GM21529 (cell line): ENCODE measurements at regions not wholly inside any gene's neighbourhood (a gene's known extent, or its start where the extent isn't known, plus 50 kb on each side); places are given as distances from the start of the nearest gene placed in this dataset.

Experiments
- ATAC-seq: cut with Tn5 transposase; IDR thresholded peaks from one replicate; pipeline ENCODE4 v1.9.1; 2021; ENCODE audit not compliant: unreplicated experiment

GRCh38 chr2:16466133-16466820 lies 199.4 kb downstream of the CYRIA start:
- no peak for ATAC-seq

GRCh38 chr2:16464641-16465040 lies 201.0 kb downstream of the CYRIA start:
- ATAC-seq, result no peak

- ATAC-seq, result no peak
These were observed 202.7 kb downstream of the CYRIA start for GRCh38 chr2:16462958-16463357.

- ATAC-seq, result no peak
These were observed 204.0 kb downstream of the CYRIA start for GRCh38 chr2:16461672-16462071.

- no peak for ATAC-seq
These were observed 206.0 kb downstream of the CYRIA start for GRCh38 chr2:16459606-16460005.

- no peak for ATAC-seq
These were observed 211.0 kb downstream of the CYRIA start for GRCh38 chr2:16454621-16455020.

- ATAC-seq, result no peak
These were observed 213.5 kb downstream of the CYRIA start for GRCh38 chr2:16452123-16452522.

GRCh38 chr2:16446706-16447105 lies 218.9 kb downstream of the CYRIA start:
- no peak for ATAC-seq

- ATAC-seq, result no peak
These were observed 222.7 kb downstream of the CYRIA start for GRCh38 chr2:16442971-16443370.

- no peak for ATAC-seq
These were observed 224.2 kb downstream of the CYRIA start for GRCh38 chr2:16441431-16441830.

- ATAC-seq, result no peak
These were observed 224.7 kb downstream of the CYRIA start for GRCh38 chr2:16440898-16441297.

GRCh38 chr2:16438613-16439321 lies 226.9 kb downstream of the CYRIA start:
- ATAC-seq, result no peak

GRCh38 chr2:16437189-16437588 lies 228.4 kb downstream of the CYRIA start:
- ATAC-seq, result no peak

- ATAC-seq, result no peak
These were observed 231.2 kb downstream of the CYRIA start for GRCh38 chr2:16434393-16434792.

GRCh38 chr2:16430846-16431245 lies 234.8 kb downstream of the CYRIA start:
- ATAC-seq, result no peak

GRCh38 chr2:16429431-16430145 lies 236.0 kb downstream of the CYRIA start:
- ATAC-seq, result no peak

GRCh38 chr2:16429002-16429401 lies 236.6 kb downstream of the CYRIA start:
- ATAC-seq, result no peak

GRCh38 chr2:16425462-16426336 lies 239.9 kb downstream of the CYRIA start:
- no peak for ATAC-seq

GRCh38 chr2:16420421-16420820 lies 245.2 kb downstream of the CYRIA start:
- no peak for ATAC-seq

- ATAC-seq, result no peak
These were observed 247.9 kb downstream of the CYRIA start for GRCh38 chr2:16417726-16418125.

- no peak for ATAC-seq
These were observed 249.0 kb downstream of the CYRIA start for GRCh38 chr2:16416651-16417050.
